Hippocampal formation (tissue), 2 donors: ENCODE measurements at regions not wholly inside any gene's neighbourhood (a gene's known extent, or its start where the extent isn't known, plus 50 kb on each side); places are given as distances from the start of the nearest gene placed in this dataset.

Experiments
- DNase-seq, 2 donors: peaks; one replicate each; lab custom pipeline; 2025; lab: John Stamatoyannopoulos, UW

DNA sequence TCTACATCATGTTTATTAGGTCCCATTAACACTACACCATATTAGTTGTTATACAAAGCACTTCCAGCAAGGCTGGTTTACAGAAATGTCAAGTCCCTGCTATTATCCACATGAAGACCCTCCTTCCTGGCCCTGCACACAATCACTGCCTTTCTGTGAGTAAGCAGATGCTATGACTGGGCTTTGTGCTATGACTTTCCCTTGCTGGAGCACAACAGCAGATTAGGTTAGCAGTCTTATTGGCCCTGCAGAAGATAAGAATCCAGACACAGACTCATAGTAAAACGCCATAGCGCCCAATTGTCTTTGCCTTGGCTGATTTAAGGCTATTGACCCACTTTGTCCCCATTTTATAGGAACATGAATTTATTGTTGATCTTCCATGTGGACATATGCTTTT is 228.9 kb upstream of the ACTBL2 start:
- DNase-seq: no peak

GRCh38 chr5:57710126-57710525 is 227.5 kb upstream of the ACTBL2 start:
- no peak for DNase-seq

DNA sequence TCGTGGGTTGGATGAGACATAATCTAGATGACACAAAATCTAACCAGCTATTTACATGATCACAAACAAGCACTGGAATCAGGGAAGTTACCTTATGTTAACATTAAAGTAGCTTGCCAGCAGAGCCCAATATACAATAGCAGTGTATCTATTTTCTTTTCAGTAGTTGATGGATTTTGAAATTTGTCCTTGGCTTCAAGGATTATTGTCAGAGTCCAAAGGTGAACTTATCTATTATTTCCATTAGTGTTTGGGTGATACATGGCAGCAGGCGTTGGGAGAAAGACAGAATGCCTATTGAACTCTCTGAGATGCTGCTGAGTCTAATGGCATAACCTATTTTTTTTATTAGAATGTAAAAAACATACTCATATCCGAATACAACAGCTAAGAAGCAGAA is 223.2 kb upstream of the ACTBL2 start:
- DNase-seq: no peak

- no peak for DNase-seq
Measured at GRCh38 chr5:57703721-57704120, 221.1 kb upstream of the ACTBL2 start.

GRCh38 chr5:57700484-57700883 is 217.9 kb upstream of the ACTBL2 start:
- DNase-seq: no peak

DNA sequence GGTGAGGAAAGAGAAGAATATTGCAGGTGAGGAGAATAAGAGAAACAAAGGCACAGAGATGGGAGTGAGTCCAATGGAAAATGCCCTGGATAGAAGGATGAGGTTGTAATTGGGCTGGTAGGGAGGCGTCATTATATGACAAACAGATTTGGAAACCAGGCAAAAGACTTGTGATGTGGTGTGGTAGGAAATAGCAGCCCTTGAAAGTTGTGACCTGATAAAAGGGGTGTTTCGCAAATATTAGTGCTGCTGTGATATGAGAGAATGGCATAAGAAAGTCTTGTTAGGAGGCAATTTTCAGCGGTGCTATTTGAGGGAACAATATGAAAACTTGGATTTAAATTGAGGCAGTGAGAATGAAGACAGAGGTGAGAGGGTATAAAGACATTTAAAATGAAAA is 217.5 kb upstream of the ACTBL2 start:
- DNase-seq: no peak

DNA sequence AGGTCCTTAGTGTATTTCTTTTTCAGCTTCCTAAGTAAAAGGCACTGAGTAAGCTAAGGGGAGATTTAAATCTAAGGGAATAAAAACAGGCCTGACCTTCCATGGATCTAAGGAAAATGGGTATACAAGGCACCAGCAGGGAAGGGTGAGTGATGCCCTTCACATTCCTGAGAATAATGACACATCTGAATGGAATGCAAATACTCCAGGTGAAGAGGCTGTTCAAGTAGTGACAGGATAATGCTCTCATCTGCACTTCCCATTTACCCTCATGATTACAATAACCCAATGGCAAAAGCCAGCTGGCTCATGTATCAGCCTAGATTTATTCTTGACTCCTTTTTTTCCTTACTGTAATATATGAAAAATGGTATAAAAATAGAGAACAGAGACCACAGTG is 216.2 kb upstream of the ACTBL2 start:
- no peak for DNase-seq

- DNase-seq: no peak
Measured at GRCh38 chr5:57698086-57698485, 215.5 kb upstream of the ACTBL2 start.

DNA sequence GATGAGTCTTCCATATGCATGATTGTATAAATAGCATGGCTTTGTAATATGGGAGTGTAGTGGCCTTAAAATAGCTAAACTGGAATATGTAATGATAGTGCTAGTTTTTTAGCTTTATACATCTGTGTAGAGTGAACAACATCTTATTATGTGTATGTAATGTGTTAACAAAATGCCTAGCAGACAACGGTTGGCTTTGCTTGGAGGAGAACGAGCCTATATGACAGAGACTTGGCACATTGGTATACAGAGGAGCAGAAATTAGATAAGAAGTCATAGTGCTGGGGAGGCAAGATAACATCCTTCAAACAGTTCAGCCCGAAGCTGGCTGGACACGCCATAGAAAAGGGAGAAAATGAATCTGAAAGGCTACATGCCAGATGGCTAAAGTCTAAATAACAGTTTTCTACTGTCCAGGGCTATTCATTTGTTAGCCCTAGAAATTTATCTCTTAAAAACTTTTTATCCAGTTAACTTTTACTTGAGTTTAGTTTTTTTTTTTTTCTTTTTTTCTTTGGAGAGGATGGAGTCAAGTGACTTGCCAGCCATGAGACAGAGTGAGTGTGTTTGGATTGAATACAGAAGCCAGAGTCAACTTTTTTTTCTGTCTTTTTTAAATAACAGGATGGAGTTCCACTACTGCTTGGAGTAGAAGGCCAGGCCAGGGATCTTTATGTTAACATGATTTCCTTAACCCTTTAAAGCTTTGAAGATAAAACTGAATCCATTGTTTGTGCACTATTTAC is 214.4 kb upstream of the ACTBL2 start:
- DNase-seq: peak in 1 of 2 donors; percentile 13

- no peak for DNase-seq
Measured at GRCh38 chr5:57696389-57696769, 213.8 kb upstream of the ACTBL2 start.

GRCh38 chr5:57695706-57696388 is 213.2 kb upstream of the ACTBL2 start:
- DNase-seq: no peak

DNA sequence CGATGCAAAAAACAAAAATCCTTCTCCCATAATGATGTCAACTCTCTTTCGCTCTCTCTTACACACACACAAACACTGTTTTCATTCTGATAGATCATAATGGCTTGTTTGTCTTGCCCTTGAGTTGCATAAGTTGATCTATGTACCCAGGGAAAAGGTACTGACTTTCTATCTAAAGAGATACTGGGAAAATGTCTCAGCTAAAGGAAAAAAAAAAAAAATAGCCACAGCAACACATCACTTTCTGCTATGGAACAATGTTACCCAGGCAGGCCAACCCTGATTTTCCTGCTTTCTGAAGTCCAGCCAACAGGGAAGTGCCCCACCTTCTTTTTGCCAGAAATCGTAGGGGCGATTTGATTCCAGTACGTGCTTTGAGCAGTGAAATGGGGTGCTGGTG is 212.6 kb upstream of the ACTBL2 start:
- DNase-seq: peak in 1 of 2 donors; percentile 25

GRCh38 chr5:57693488-57694305 is 211.1 kb upstream of the ACTBL2 start:
- DNase-seq: no peak

GRCh38 chr5:57692582-57693487 is 210.2 kb upstream of the ACTBL2 start:
- DNase-seq: peak; percentile 36 to 72

- no peak for DNase-seq
Measured at GRCh38 chr5:57690724-57691123, 208.1 kb upstream of the ACTBL2 start.

- DNase-seq: no peak
Measured at GRCh38 chr5:57687596-57687995, 205.0 kb upstream of the ACTBL2 start.

DNA sequence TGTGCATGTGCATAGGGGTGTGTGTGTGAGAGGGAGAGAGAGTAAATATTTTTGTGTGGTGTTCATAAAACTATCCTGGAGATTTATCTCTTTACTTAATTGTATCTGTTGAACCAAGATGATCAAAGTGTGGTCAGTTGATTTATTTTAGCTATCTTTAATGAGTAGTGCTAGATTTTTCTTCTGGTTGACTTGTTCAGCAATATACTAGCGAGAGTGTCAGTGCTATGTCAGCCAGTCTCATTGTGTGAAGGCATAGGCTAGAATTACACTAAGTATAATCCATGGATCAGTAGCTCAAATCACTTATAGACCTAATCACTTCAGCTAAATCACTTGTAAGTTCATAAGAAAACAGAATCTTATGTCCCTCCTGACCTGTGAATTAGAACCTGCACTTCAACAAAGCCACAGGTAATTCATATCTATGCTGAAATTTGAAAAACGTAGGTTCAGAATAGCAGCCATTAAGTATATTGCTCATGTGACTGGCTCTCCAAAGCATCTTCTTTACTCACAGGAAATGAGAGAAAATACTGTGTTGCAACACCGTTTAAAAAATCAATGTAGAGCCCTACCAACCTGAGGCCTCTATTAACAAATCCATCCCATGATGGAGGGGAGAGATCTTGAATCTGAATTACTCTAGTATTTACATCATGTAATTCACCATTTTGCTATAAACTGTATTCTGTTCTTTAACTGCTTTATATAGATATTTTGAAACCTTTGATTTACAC is 203.1 kb upstream of the ACTBL2 start:
- no peak for DNase-seq

GRCh38 chr5:57684299-57684702 is 201.7 kb upstream of the ACTBL2 start:
- no peak for DNase-seq

DNA sequence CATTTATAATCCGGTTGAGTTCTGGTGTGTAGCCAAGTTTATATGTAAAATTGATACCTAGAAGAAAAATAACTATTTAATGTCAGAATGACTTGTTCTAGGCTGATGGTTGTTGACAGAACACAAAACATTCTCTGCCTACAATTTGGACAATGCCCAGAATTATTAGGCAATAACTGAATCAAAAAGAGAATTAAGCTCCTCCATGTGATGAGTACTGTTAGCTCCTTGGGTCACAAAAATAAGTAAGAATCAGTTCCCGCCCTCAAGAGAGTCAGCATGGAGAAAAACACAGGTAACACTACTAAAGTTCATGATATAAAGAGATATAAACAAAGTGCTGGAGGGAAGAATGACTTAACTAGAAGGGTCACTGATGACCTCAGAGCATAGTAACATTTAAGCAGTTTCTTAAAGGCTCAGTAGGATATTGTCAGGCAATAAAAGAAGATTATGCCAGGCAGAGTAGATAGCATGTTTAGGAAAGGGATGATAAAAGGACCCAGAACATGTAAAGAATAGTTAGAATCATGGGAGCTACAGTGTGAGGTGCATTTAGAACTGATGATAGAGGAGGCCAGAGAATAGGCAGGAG is 200.5 kb upstream of the ACTBL2 start:
- no peak for DNase-seq

DNA sequence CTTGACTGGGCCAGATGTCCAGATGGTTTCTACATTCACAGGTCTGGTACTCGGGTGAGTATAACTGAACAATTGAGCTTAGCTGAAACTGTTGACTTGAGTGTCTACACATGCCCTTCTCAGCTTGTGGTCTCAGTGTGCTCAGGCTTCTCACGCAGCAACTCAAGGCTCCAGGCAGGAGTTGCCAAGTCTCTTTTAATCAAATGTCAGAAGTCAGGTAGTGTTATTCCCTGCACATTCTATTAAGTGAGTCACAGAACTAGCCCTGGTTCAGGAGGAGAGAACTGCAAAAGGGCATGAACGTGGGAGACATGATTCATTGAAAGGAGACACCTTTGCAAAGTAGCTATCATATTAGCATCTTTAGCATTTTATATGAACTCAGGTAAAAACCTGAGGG is 199.3 kb upstream of the ACTBL2 start:
- DNase-seq: no peak

DNA sequence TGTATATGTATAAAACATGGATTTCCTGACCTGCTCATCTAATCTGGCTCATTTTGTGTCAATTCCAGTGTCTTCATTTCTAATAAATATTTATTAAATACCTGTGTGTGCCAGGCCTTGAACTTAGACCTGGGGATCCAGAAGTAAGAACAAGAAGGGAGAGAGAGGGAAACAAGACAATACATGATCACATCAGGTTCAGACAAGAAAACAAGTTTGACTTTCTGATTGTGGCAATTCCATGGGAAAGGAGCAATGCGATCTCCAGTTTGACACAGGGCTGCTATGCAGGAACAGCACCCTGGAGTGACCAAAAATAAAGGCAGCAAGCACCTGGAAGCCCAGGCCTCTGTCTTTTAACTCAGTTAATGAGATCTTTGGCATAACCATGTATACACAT is 198.1 kb upstream of the ACTBL2 start:
- DNase-seq: no peak
